ENCODE measurements at regions not wholly inside any gene's neighbourhood (a gene's known extent, or its start where the extent isn't known, plus 50 kb on each side); places are given as distances from the start of the nearest gene placed in this dataset.

DNA sequence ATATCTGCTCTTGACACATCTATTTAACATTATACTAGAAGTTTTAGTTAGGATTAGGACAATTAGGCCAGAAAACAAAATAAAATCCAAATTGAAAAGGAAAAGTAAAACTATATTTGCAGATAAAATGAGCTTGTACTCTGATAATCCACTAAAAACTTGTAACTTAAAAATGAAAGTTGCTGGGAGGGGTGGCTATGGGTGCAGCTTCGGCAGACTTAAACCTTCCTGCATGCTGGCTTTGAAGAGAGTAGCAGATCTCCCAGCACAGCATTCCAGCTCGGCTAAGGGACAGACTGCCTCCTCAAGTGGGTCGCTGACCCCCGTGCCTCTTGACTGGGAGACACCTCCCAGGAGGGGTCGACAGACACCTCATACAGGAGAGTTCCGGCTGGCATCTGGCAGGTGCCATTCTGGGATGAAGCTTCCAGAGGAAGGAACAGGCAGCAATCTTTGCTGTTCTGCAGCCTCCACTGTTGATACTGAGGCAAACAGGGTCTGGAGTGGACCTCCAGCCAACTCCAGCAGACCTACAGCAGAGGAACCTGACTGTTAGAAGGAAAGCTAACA is 2379.9 kb downstream of the ARAP2 start:
- Histone ChIP-seq H3K27ac (ENCODE audit: low read length, poor library complexity, severe bottlenecking) (no peak overlapping the region), H3K27me3 (ENCODE audit: control insufficient read depth in 1 of 2, insufficient read depth in 1 of 2, low read length in 2 of 2) (no peaks in the 10 kb centered on the region), H3K79me1 (replicated peaks; ENCODE audit: low read length, poor library complexity, severe bottlenecking) (no peaks in the 10 kb centered on the region), H2BK120ac (ENCODE audit: low read depth, low read length) (no peak overlapping the region), H3K18ac (ENCODE audit: low read depth in 1 of 2, low read length in 2 of 2) (no peak overlapping the region), H2BK15ac (ENCODE audit: low read depth, poor library complexity, severe bottlenecking) (no peak overlapping the region), H2BK12ac (ENCODE audit: low read length in 2 of 2) (no peak overlapping the region), H3K36me3 (ENCODE audit: control insufficient read depth in 1 of 2, insufficient read depth in 2 of 2, low read depth in 1 of 2, low read length in 2 of 2) (no peaks in the 10 kb centered on the region), H3K4ac (ENCODE audit: low read depth in 1 of 2, low read length in 2 of 2) (no peak overlapping the region), H3K9ac (ENCODE audit: low read length) (no peak overlapping the region), H3K4me3 (ENCODE audit: insufficient read depth in 1 of 2, low read depth in 1 of 2, low read length in 2 of 2) (no peak overlapping the region), H4K91ac (ENCODE audit: low read length) (no peak overlapping the region), H3K4me1 (ENCODE audit: control insufficient read depth, insufficient read depth, low read depth, low read length) (no peaks in the 10 kb centered on the region), H3K14ac (ENCODE audit: low read length in 2 of 2) (no peak overlapping the region), H3K23ac (ENCODE audit: low read length in 2 of 2) (no peak overlapping the region), H4K8ac (ENCODE audit: low read length) (no peak overlapping the region), H3K4me2 (ENCODE audit: low read length, poor library complexity, severe bottlenecking) (no peak overlapping the region), H2AK5ac (ENCODE audit: low read length, severe bottlenecking) (no peak overlapping the region), H2BK5ac (ENCODE audit: low read depth, low read length, poor library complexity, severe bottlenecking) (no peak overlapping the region), H3K9me3 (ENCODE audit: control insufficient read depth, low read length) (peaks cover 7% of the 10 kb centered on the region), H2AFZ (ENCODE audit: low read depth, low read length) (no peak overlapping the region)
- WGBS = 80% methylated on average over 6 of the region's 6 CpGs
- no peak for DNase-seq

DNA sequence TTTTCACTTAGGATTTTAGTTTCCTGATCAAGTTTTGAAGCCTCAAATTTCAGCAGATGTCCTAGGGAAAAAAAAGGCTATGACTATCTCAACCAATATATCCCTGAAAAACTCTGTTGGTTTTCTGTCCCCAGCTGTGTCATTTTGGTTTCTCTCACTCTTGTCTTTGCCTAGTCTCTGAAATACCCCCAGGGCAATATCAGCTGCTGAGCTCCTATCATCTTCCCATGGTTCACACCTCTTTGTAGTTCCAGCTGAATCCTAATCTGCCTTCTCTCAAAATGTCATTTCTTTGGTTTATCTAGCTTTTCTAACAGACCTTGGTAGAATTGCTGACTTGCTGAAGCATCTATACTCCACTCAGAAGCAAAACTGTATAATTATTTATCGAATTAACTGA is 2370.5 kb downstream of the ARAP2 start:
- Histone ChIP-seq H3K9me3 (ENCODE audit: control insufficient read depth, low read length) (peaks cover 4% of the 10 kb centered on the region), H4K8ac (ENCODE audit: low read length) (no peak overlapping the region), H2BK12ac (ENCODE audit: low read length in 2 of 2) (no peak overlapping the region), H3K4ac (ENCODE audit: low read depth in 1 of 2, low read length in 2 of 2) (no peak overlapping the region), H4K91ac (ENCODE audit: low read length) (no peak overlapping the region), H3K23ac (ENCODE audit: low read length in 2 of 2) (no peak overlapping the region), H2BK15ac (ENCODE audit: low read depth, poor library complexity, severe bottlenecking) (no peak overlapping the region), H3K79me1 (replicated peaks; ENCODE audit: low read length, poor library complexity, severe bottlenecking) (no peaks in the 10 kb centered on the region), H3K4me3 (ENCODE audit: insufficient read depth in 1 of 2, low read depth in 1 of 2, low read length in 2 of 2) (no peak overlapping the region), H2BK5ac (ENCODE audit: low read depth, low read length, poor library complexity, severe bottlenecking) (no peak overlapping the region), H3K27ac (ENCODE audit: low read length, poor library complexity, severe bottlenecking) (no peak overlapping the region), H3K4me2 (ENCODE audit: low read length, poor library complexity, severe bottlenecking) (no peak overlapping the region), H3K14ac (ENCODE audit: low read length in 2 of 2) (no peak overlapping the region), H2BK120ac (ENCODE audit: low read depth, low read length) (no peak overlapping the region), H3K4me1 (ENCODE audit: control insufficient read depth, insufficient read depth, low read depth, low read length) (no peaks in the 10 kb centered on the region), H3K18ac (ENCODE audit: low read depth in 1 of 2, low read length in 2 of 2) (no peak overlapping the region), H3K36me3 (ENCODE audit: control insufficient read depth in 1 of 2, insufficient read depth in 2 of 2, low read depth in 1 of 2, low read length in 2 of 2) (no peaks in the 10 kb centered on the region), H3K9ac (ENCODE audit: low read length) (no peak overlapping the region), H3K27me3 (ENCODE audit: control insufficient read depth in 1 of 2, insufficient read depth in 1 of 2, low read length in 2 of 2) (no peaks in the 10 kb centered on the region), H2AFZ (ENCODE audit: low read depth, low read length) (no peak overlapping the region), H2AK5ac (ENCODE audit: low read length, severe bottlenecking) (no peak overlapping the region)
- no CpG with 5 or more reads among the region's 1 CpG for WGBS
- DNase-seq = no peak

DNA sequence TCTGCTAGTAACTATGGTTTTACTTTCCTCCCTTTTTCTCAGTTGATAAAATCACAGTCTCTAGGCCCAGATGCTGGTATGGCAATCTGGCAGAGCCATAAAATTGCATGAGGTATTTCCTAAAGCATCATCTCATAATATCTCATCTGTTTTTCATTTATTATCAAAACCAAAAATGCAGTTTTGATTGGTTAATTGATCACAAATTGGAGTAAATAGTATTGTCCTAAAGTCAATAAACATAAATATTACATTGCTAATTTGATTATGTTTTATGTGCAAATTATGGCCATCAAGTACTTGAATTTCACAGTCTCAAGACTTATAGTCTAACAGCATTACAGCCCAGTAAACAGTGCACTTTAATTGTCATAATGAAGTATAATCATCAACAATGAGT is 2365.6 kb downstream of the ARAP2 start:
- Histone ChIP-seq H2AK5ac (ENCODE audit: low read length, severe bottlenecking) (no peak overlapping the region), H3K27ac (ENCODE audit: low read length, poor library complexity, severe bottlenecking) (no peak overlapping the region), H3K18ac (ENCODE audit: low read depth in 1 of 2, low read length in 2 of 2) (no peak overlapping the region), H3K4me2 (ENCODE audit: low read length, poor library complexity, severe bottlenecking) (no peak overlapping the region), H3K4ac (ENCODE audit: low read depth in 1 of 2, low read length in 2 of 2) (no peak overlapping the region), H4K8ac (ENCODE audit: low read length) (no peak overlapping the region), H2BK15ac (ENCODE audit: low read depth, poor library complexity, severe bottlenecking) (no peak overlapping the region), H2BK12ac (ENCODE audit: low read length in 2 of 2) (no peak overlapping the region), H3K9me3 (ENCODE audit: control insufficient read depth, low read length) (no peaks in the 10 kb centered on the region), H3K4me3 (ENCODE audit: insufficient read depth in 1 of 2, low read depth in 1 of 2, low read length in 2 of 2) (no peak overlapping the region), H3K36me3 (ENCODE audit: control insufficient read depth in 1 of 2, insufficient read depth in 2 of 2, low read depth in 1 of 2, low read length in 2 of 2) (no peaks in the 10 kb centered on the region), H3K27me3 (ENCODE audit: control insufficient read depth in 1 of 2, insufficient read depth in 1 of 2, low read length in 2 of 2) (no peaks in the 10 kb centered on the region), H2BK120ac (ENCODE audit: low read depth, low read length) (no peak overlapping the region), H3K9ac (ENCODE audit: low read length) (no peak overlapping the region), H3K79me1 (replicated peaks; ENCODE audit: low read length, poor library complexity, severe bottlenecking) (no peaks in the 10 kb centered on the region), H3K4me1 (ENCODE audit: control insufficient read depth, insufficient read depth, low read depth, low read length) (no peaks in the 10 kb centered on the region), H3K23ac (ENCODE audit: low read length in 2 of 2) (no peak overlapping the region), H3K14ac (ENCODE audit: low read length in 2 of 2) (no peak overlapping the region), H2AFZ (ENCODE audit: low read depth, low read length) (no peak overlapping the region), H4K91ac (ENCODE audit: low read length) (no peak overlapping the region), H2BK5ac (ENCODE audit: low read depth, low read length, poor library complexity, severe bottlenecking) (no peak overlapping the region)
- no peak for DNase-seq

DNA sequence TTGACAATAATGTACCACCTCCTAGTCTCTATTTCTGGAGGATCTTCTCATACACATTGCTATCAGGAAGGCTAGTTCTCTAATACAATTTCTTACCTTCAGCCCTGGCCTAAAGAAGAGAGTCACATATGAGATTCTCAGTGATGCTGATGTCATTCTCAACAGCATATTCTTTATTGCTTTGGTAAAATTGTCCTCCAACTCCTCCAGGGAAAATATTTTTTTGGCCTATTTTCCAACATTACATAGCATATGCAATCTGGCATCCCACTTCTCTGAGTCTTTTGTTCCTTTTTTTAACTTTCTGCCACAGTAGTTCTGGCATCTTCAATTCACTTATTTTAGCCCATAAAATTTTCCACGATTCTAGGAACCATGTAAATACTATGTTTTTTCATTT is 2363.1 kb downstream of the ARAP2 start:
- no peaks in the 10 kb centered on the region for H3K27me3 ChIP-seq (ENCODE audit: control insufficient read depth in 1 of 2, insufficient read depth in 1 of 2, low read length in 2 of 2)
- H2BK12ac ChIP-seq (ENCODE audit: low read length in 2 of 2) = no peak overlapping the region
- no peak for DNase-seq
- H2AFZ ChIP-seq (ENCODE audit: low read depth, low read length) = no peak overlapping the region
- no peaks in the 10 kb centered on the region for H3K79me1 ChIP-seq (replicated peaks; ENCODE audit: low read length, poor library complexity, severe bottlenecking)
- no peaks in the 10 kb centered on the region for H3K9me3 ChIP-seq (ENCODE audit: control insufficient read depth, low read length)
- no peak overlapping the region for H2AK5ac ChIP-seq (ENCODE audit: low read length, severe bottlenecking)
- WGBS = 100% methylated on average over 1 of the region's 1 CpG
- no peak overlapping the region for H3K4me2 ChIP-seq (ENCODE audit: low read length, poor library complexity, severe bottlenecking)
- H2BK15ac ChIP-seq (ENCODE audit: low read depth, poor library complexity, severe bottlenecking) = no peak overlapping the region
- no peak overlapping the region for H4K8ac ChIP-seq (ENCODE audit: low read length)
- no peak overlapping the region for H3K18ac ChIP-seq (ENCODE audit: low read depth in 1 of 2, low read length in 2 of 2)
- H2BK5ac ChIP-seq (ENCODE audit: low read depth, low read length, poor library complexity, severe bottlenecking) = no peak overlapping the region
- no peak overlapping the region for H4K91ac ChIP-seq (ENCODE audit: low read length)
- no peaks in the 10 kb centered on the region for H3K36me3 ChIP-seq (ENCODE audit: control insufficient read depth in 1 of 2, insufficient read depth in 2 of 2, low read depth in 1 of 2, low read length in 2 of 2)
- H3K4ac ChIP-seq (ENCODE audit: low read depth in 1 of 2, low read length in 2 of 2) = no peak overlapping the region
- H3K14ac ChIP-seq (ENCODE audit: low read length in 2 of 2) = no peak overlapping the region
- no peak overlapping the region for H3K23ac ChIP-seq (ENCODE audit: low read length in 2 of 2)
- H3K4me3 ChIP-seq (ENCODE audit: insufficient read depth in 1 of 2, low read depth in 1 of 2, low read length in 2 of 2) = no peak overlapping the region
- no peaks in the 10 kb centered on the region for H3K4me1 ChIP-seq (ENCODE audit: control insufficient read depth, insufficient read depth, low read depth, low read length)
- no peak overlapping the region for H3K27ac ChIP-seq (ENCODE audit: low read length, poor library complexity, severe bottlenecking)
- H2BK120ac ChIP-seq (ENCODE audit: low read depth, low read length) = no peak overlapping the region
- H3K9ac ChIP-seq (ENCODE audit: low read length) = no peak overlapping the region
